ENCODE measurements at regions not wholly inside any gene's neighbourhood (a gene's known extent, or its start where the extent isn't known, plus 50 kb on each side); places are given as distances from the start of the nearest gene placed in this dataset.

DNA sequence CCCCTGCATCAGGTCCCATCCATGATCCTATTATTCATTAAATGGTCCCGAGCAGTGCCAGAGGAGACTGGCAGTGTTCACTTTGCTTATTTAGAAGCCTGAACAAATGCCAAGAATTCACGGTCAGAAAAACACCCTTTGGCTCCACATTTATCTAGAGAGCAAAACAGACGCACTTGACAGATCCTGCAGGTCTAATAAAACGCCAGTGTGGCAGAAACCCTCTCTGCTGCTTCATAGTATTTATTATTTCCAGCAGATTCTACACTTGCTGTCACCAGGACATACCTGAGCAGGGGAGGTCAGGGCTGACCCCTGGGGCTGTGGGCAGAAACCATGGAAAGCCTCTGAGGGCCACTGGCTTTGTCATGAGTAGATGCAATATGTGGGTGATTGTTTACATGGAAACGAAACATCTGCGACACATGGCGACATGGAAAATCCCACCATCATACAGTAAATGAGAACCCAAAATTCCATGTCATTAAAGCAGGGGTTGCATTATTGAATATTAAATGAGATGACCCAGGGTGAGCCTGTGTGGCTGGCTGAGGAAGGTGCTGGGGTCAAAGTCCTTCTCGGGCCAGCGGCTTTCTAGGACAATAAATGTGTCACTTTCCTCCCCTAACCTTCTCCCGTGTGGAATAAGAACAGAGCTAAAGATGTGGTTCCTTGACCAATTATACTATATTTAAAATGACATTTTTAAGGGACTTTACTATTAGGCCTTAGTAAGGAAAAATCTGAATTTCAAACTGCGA lies 205.9 kb upstream of the SVIL start:
- WGBS, 3 donors, result 46 to 86% (median 84%) methylated on average over 11 of the region's 11 CpGs

DNA sequence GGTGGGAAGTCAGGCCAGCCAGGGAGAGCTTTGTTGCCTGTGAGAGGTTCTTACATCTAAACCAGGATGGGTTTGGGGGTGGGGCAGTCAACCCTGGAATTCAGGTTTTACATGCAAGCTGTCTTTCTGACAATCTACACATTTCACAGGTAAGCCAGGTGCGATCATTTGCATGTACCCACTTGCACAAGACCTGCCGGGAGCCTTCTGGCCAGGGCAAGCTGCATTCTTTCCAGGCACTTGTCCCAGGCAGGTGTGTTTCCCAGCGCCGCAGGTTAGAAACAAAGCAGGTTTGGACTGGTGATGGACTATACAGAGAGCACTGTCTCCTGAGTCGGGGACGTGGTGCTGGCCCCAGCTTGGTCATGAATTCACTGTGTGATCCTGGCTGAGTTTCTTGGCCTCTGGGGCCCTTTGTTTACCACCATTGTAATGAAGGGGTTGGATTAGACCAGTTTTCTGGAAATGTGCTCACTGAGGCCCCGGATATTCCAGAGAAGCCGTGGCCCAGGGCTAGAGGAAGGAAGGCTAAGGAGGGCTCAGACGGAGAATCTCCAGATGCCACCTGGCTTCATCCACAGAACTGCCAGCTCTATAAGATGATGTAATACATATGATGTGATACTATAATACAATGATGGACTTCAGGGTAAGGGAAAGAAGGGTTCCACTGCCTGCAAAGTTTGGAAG lies 205.2 kb upstream of the SVIL start:
- no peak overlapping the region for H3K27ac ChIP-seq (ENCODE audit: low read depth, low read length)
- WGBS, 3 donors, result 64 to 95% (median 93%) methylated on average over 9 of the region's 9 CpGs

More for the DNA sequence above, 205.9 kb upstream of the SVIL start:
- no peak overlapping the region for H3K27ac ChIP-seq (ENCODE audit: low read depth, low read length)

DNA sequence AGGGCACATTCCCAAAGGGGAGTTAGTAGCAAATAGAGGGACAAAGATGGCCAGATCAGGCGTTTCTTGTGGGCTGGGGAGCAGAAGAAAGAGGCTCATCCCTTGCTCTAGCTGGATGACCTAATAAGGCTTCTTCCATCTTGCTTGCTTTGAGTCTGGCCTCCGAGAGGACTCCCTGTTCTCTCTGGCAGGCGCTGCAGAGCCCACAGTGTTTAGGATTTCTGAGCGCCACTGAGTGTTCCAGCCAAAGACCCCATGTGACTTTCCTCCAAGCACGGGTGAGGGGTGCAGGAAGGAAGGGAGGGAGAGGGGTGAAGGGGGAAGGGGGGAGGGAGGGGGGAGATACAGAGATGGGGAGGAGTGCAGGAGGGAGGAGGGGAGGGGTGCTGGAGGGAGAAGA lies 203.8 kb upstream of the SVIL start:
- 74 to 86% (median 74%) methylated on average over 5 of the region's 5 CpGs for WGBS, 3 donors
- H3K27ac ChIP-seq (ENCODE audit: low read depth, low read length), result no peak overlapping the region

DNA sequence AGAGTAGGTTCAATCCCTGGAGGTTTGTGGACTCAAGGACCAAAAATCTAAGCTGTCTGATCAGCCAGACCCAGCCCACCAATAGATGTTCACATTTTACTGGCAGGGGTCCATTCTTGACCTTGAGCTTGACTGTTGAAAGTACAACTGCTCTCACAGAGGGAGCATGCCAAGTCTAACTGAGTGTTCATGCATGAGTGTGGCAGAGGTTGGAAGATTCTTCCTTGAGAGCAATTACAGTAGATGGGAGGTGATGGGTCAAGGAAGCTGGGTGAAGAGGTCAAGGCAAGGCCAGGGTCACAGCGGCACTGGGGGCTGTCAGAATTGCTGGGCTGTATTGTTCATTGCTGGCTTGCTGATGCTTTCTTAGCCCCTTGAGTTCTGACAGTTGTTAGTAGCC lies 202.8 kb upstream of the SVIL start:
- WGBS, 3 donors, result 63 to 82% (median 80%) methylated on average over 1 of the region's 1 CpG
- H3K27ac ChIP-seq (ENCODE audit: low read depth, low read length), result no peak overlapping the region

GRCh38 chr10:29836396-29836795 lies 201.6 kb upstream of the SVIL start:
- WGBS, 3 donors, result 53 to 97% (median 91%) methylated on average over 4 of the region's 4 CpGs
- H3K27ac ChIP-seq (ENCODE audit: low read depth, low read length), result no peak overlapping the region

GRCh38 chr10:29835055-29835454 lies 200.3 kb upstream of the SVIL start:
- no peak overlapping the region for H3K27ac ChIP-seq (ENCODE audit: low read depth, low read length)

DNA sequence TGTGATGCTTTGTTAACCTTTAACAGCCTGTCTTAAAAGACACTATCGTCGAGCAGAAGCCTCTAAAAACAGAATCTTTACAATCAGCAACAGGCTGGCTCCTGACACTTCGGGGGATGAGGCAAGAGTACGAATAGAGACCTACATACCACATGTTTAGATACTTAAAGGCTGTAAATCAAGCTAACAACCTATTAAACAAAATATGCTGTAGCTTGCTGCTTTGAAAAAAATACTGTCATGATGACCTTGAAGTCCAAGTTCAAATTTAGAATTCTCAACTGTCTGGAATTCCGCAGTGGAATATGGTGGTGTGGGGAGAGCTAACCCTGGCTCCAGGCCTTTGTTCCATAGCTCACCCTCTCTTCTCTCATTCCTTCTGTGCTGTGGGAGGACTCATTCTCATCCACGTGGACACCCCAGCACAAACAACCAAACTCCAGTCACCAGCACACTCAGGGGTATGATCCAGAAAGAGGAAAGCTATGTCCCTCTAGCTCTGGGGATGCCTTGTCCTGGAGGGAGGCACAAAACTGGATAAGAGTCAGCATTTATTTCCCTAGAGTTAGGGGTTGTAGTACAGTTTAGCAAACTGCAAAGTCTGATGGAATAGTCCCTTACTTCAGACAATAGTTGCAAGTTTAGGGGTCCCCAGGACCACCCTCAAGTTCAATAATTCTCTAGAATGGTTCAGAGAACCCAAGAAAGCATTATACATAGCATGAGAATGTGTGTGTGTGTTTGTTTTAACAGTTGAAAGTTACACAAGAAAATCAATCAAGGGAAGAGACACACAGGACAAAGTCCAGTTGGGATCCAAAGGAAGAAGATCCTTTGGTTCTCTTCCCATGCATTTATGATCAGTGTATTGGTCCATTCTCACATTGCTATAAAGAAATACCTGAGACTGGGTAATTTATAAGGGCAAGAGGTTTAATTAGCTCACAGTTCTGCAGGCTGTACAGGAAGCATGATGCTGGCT lies 196.1 kb upstream of the SVIL start:
- WGBS, 3 donors, result 83 to 87% (median 84%) methylated on average over 6 of the region's 6 CpGs
- no peak overlapping the region for H3K27ac ChIP-seq (ENCODE audit: low read depth, low read length)

DNA sequence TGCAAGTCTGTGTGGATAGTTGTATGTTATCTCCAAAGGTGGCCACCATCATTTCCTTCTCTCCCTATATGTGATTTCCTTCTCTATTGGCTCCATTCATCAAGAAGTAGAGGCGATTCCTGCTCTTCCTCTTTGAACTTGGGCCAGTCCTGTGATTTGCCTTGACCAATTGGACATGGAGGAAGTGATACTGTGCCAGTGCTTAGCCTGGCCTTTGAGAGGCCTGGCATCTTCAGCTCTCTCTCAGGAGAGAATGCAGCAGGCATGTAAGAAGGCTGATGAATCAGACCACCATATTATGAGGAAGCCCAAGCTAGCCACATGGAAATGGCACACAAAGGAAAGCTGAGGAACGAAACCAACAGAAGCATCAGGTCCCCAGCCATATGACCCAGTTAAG lies 195.0 kb upstream of the SVIL start:
- no peak overlapping the region for H3K27ac ChIP-seq (ENCODE audit: low read depth, low read length)
- 75 to 86% (median 82%) methylated on average over 2 of the region's 2 CpGs for WGBS, 3 donors

DNA sequence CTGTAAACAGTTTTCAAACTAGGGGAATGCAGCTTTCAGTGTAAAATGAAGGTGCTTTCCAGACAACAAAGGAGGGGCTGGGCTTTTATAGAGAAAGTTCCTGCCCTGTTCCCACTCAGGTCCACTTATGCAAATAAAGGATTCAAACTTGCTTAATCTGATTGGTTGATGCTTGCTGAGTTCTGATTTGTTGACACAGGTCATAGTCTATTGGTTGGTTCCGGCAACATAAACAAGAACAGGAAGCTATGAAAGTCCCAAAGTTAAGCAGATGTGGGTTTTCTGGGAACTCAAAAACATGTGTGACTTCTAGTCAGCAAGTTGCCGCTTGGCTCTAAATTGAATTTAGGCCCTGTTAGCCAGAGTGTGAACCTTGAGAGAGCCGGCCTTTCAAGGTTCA lies 194.2 kb upstream of the SVIL start:
- 78 to 83% (median 79%) methylated on average over 3 of the region's 3 CpGs for WGBS, 3 donors
- no peak overlapping the region for H3K27ac ChIP-seq (ENCODE audit: low read depth, low read length)

- H3K27ac ChIP-seq (ENCODE audit: low read depth, low read length), result no peak overlapping the region
- WGBS, 3 donors, result 56 to 82% (median 64%) methylated on average over 4 of the region's 4 CpGs
Measured at GRCh38 chr10:29828440-29828894, 193.7 kb upstream of the SVIL start.

DNA sequence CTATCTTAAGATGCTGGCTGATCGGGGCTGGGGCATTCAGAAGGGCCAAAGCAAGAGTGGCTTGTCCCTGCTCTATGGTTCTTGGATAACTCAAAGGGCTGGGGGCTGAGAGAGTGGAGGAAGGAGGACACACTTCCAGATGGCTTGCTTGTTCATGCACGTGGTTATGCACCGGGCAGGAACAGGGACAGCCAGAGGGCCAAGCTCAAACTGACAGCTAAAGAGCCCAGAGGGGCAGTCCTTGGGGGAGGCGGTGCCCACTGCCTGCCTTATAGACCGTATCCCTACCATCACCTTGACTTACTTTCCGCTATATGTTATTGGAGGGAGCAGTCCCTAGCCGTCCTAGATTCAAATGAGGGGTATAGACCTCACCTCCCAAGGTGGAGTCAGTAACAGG lies 192.7 kb upstream of the SVIL start:
- WGBS, 3 donors, result 89 to 91% (median 90%) methylated on average over 7 of the region's 7 CpGs
- no peak overlapping the region for H3K27ac ChIP-seq (ENCODE audit: low read depth, low read length)

DNA sequence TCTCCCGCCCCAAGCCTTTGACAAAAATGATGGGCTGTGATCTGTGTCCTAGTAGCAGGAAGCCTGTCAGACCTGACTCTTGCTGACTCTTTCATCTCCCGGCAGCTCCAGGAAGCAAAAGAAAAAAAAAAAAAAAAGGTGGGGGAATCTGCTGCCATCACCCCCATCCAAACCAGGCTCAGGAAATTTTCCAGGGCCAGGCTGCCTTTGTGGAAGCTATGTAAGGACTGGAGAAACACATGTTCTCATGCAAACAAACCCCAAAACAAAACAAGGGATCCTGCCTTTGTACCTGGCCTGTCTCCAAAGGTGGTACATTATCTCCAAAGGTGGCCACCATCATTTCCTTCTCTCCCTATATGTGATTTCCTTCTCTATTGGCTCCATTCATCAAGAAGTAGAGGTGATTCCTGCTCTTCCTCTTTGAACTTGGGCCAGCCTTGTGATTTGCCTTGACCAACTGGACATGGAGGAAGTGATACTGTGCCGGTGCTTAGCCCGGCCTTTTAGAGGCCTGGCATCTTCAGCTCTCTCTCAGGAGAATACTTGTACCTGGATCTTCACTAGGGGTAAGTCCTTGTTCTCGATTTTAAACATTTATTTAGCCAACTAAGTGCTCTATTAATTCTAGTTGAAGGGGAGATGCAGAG lies 192.2 kb upstream of the SVIL start:
- WGBS, 3 donors, result 72 to 78% (median 73%) methylated on average over 5 of the region's 5 CpGs
- no peak overlapping the region for H3K27ac ChIP-seq (ENCODE audit: low read depth, low read length)

GRCh38 chr10:29826221-29826620 lies 191.4 kb upstream of the SVIL start:
- H3K27ac ChIP-seq (ENCODE audit: low read depth, low read length), result no peak overlapping the region
- 84 to 91% (median 88%) methylated on average over 5 of the region's 5 CpGs for WGBS, 3 donors

DNA sequence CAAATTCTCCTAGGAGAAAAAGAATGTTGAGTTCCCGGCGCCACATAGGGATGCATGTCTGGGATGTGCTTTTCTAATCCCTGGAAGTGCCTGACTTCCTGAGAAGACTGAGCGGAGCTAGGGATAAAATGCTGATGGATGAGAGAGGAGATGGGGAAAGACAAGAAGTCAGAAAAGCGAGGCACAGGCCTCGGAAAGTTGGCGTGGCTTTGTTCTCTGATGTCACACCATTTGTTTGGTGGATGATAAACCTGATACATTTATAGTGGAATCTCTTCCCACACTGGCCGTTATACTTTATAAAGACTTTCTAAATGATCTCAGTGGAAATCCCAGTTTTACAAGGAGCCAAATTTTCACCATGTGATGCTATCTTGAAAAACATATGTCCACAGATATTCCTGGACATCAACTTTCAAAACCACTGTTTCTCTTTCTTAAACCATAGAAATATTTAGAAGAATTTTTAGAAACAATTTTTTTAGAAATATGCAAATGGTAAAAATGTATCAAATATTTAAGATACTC lies 188.8 kb upstream of the SVIL start:
- H3K27ac ChIP-seq (ENCODE audit: low read depth, low read length), result no peak overlapping the region
- WGBS, 3 donors, result 64 to 75% (median 68%) methylated on average over 7 of the region's 7 CpGs

DNA sequence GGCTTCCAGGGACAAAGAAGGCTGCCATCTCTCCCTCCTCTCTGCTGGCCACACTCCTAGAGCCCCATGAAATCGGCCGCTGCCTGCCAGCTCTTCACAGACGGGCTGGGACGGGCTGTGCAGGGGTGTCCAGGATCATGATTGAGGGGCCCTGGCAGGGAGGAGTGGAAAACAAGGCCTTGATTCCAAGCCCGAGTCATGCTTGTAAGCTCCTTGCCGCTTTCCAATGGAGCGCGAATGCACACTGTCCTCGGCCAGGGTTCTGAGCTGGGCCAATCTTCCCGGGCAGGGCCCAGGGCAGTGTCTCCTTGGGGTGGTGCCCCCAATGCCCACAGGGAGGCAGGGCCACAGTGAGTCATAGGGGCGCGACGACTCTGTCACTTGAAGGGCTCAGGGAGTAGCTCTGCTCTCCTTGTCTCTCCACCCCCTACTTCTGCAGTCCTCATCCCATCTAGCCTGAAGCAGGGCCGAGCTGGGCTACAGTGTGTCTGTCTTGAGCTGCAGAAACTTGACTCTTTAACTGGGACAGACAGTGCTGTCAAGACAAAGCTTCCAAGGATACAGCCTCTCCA lies 186.2 kb upstream of the SVIL start:
- WGBS, 3 donors, result 70 to 86% (median 70%) methylated on average over 14 of the region's 14 CpGs
- H3K27ac ChIP-seq (ENCODE audit: low read depth, low read length), result no peak overlapping the region

DNA sequence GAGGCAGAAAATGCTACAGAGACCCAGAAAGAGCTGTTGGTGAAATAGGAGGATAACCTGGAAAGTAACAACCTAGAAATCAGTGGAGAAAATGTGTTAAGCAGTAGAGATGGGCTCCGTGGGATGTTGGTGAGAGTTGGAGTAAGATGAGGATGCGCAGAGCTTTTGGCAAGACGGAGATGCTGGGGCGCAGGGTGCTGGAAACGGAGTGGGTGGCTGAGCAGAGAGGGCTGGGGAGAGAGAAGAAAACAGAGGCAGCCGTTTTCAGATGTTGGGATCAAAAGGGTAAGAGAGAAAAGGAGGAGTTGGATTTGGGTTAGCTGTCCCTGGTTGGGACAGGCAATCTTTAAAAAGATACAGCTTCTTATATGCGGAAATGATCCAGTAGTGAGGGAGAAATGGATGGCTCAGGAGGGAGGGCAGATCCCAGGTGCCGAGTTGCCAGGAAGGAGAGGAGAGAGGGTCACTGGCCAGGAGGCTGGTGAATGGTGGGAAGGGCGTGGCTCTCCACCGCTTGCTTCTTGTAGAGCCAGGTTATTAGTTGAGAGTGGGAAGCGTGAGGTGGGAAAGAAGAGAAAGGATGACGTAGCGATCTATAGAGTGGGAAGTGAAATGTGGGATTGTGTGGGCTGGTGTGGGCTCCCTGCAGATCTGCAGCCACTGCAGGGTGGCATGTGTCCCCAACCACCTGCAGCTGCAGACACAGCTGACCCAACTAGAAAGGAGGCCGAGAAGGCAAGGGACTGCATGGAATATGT lies 182.2 kb upstream of the SVIL start:
- WGBS, 3 donors, result 88 to 93% (median 91%) methylated on average over 14 of the region's 14 CpGs
- H3K27ac ChIP-seq (ENCODE audit: low read depth, low read length), result no peak overlapping the region

- H3K27ac ChIP-seq (ENCODE audit: low read depth, low read length), result no peak overlapping the region
- WGBS, 3 donors, result 72 to 76% (median 75%) methylated on average over 2 of the region's 2 CpGs
Measured at GRCh38 chr10:29815572-29815971, 180.8 kb upstream of the SVIL start.
